HepG2 (cell line): ENCODE measurements at regions not wholly inside any gene's neighbourhood (a gene's known extent, or its start where the extent isn't known, plus 50 kb on each side); places are given as distances from the start of the nearest gene placed in this dataset.

Source experiments
- ATAC-seq: fragments of 200-7000 bp; cut with Tn5 transposase; 3 replicates; pipeline ENCODE4 v1.9.1; 2020; ENCODE audit warnings: mild to moderate bottlenecking, moderate library complexity
- BruUV-seq: library from RNA; stranded (reverse); fragments of 400-500 nt; replicated peaks from 2 replicates; lab custom pipeline; 2021; lab: Mats Ljungman, UMichigan
- CTCF ChIA-PET: fragments of 300-600 bp; formaldehyde crosslinking; extraction: SDS; loops from one replicate; lab custom pipeline; 2021; ENCODE audit warnings: low total read pairs, inconsistent platforms, low intra/inter-chr PET ratio; lab: Yijun Ruan, JAX
- POLR2A ChIA-PET: fragments of 350-600 bp; sonication (Branson Sonifier 250); formaldehyde crosslinking; loops from one replicate; lab custom pipeline; 2020; ENCODE audit warnings: antibody characterized with exemption, inconsistent platforms; lab: Yijun Ruan, JAX
- DNase-seq: peaks from one replicate; pipeline ENCODE4 v3.0.0-alpha.2; 2015; ENCODE audit warnings: low spot score
- FAIRE-seq: peaks from 3 replicates; lab custom pipeline; 2011; peaks lifted over from hg19 to GRCh38; lab: Jason Lieb, UNC
- H2AFZ ChIP-seq: one replicate; pipeline ENCODE4 v1.6.1; 2011; ENCODE audit warnings: low read length, inconsistent platforms
- H3K27ac ChIP-seq: fragments of 300-600 bp; 3 replicates; pipeline ENCODE4 v1.8.0; 2011; ENCODE audit warnings: mixed run types, mild to moderate bottlenecking, mixed read lengths, low read length, inconsistent platforms; ENCODE audit not compliant: insufficient read depth; ENCODE audit errors: extremely low read length
- H3K27me3 ChIP-seq, 2 experiments: fragments of 200-600 bp in 1 of 2; 2 replicates in 1 of 2; 3 replicates in 1 of 2; pipeline versions ENCODE4 v1.6.0 to v1.8.0; 2011; ENCODE audit warnings: low read length in 2 of 2, mild to moderate bottlenecking in 2 of 2, moderate library complexity in 2 of 2, inconsistent platforms in 1 of 2; ENCODE audit not compliant: insufficient read depth in 2 of 2, control insufficient read depth in 1 of 2
- H3K36me3 ChIP-seq, 2 experiments: fragments of 200-600 bp in 1 of 2; replicated peaks in 1 of 2; 2 replicates in 1 of 2; 3 replicates in 1 of 2; pipeline versions ENCODE4 v1.5.1 to v1.8.0; 2011; ENCODE audit warnings: low read length in 2 of 2, inconsistent platforms in 1 of 2; ENCODE audit not compliant: insufficient read depth in 2 of 2, control insufficient read depth in 1 of 2
- H3K4me1 ChIP-seq: 2 replicates; pipeline ENCODE4 v1.5.1; 2012; ENCODE audit warnings: low read length, inconsistent platforms; ENCODE audit not compliant: insufficient read depth
- H3K4me2 ChIP-seq: 2 replicates; pipeline ENCODE4 v1.6.0; 2011; ENCODE audit warnings: low read depth, low read length, inconsistent platforms
- H3K4me3 ChIP-seq, 3 experiments: fragments of 200-600 bp in 1 of 3; sonication (generic), shearing (Covaris generic) in 1 of 3; replicated peaks in 1 of 3; 2 replicates each; pipeline ENCODE4 v1.5.1; 2011 to 2016; ENCODE audit warnings: low read length in 3 of 3, inconsistent platforms in 2 of 3, low read depth in 2 of 3, mild to moderate bottlenecking in 2 of 3, control low read depth in 1 of 3, mixed read lengths in 1 of 3; ENCODE audit not compliant: insufficient read depth in 1 of 3
- H3K79me2 ChIP-seq: one replicate; pipeline ENCODE4 v1.6.1; 2011; ENCODE audit warnings: low read length, inconsistent platforms; ENCODE audit not compliant: insufficient read depth
- H3K9ac ChIP-seq: 2 replicates; pipeline ENCODE4 v1.6.0; 2011; ENCODE audit warnings: mild to moderate bottlenecking, low read depth, low read length, inconsistent platforms; ENCODE audit not compliant: insufficient read depth
- H3K9me3 ChIP-seq: 2 replicates; pipeline ENCODE4 v1.5.1; 2012; ENCODE audit warnings: mild to moderate bottlenecking, low read length
- H4K20me1 ChIP-seq: 2 replicates; pipeline ENCODE4 v1.6.0; 2011; ENCODE audit warnings: inconsistent platforms, mild to moderate bottlenecking, low read length, moderate library complexity; ENCODE audit not compliant: insufficient read depth
- CC2D1A ChIP-seq: sonication (generic); formaldehyde crosslinking; IDR thresholded peaks from 2 replicates; pipeline ENCODE4 v1.8.1; 2023; ENCODE audit warnings: mild to moderate bottlenecking, missing genetic modification reagents
- POLR2G ChIP-seq: fragments of 200-400 bp; formaldehyde crosslinking; IDR thresholded peaks from 2 replicates; pipeline ENCODE4 v1.6.1; 2018; ENCODE audit warnings: mild to moderate bottlenecking, low read depth, low read length, moderate library complexity
- RFXANK ChIP-seq: IDR thresholded peaks from 2 replicates; pipeline ENCODE4 v1.6.1; 2016
- TCF7 ChIP-seq: sonication (generic); IDR thresholded peaks from 2 replicates; pipeline ENCODE4 v1.6.1; 2016; ENCODE audit warnings: antibody characterized with exemption, low read depth
- ZBTB49 ChIP-seq: sonication (generic); formaldehyde crosslinking; IDR thresholded peaks from 2 replicates; pipeline ENCODE4 v1.4.0; 2020; ENCODE audit warnings: missing genetic modification reagents, borderline replicate concordance
- ZBTB7A ChIP-seq: sonication (generic); formaldehyde crosslinking; IDR thresholded peaks from 2 replicates; pipeline ENCODE4 v1.8.0; 2022; ENCODE audit warnings: mild to moderate bottlenecking, missing genetic modification reagents
- ZKSCAN1 ChIP-seq: fragments of 150-350 bp; IDR thresholded peaks from 2 replicates; pipeline ENCODE4 v1.6.1; 2014; ENCODE audit warnings: low read length
- ZNF253 ChIP-seq: sonication (generic); formaldehyde crosslinking; IDR thresholded peaks from 2 replicates; pipeline ENCODE4 v1.8.0; 2022; ENCODE audit warnings: mild to moderate bottlenecking, missing genetic modification reagents, borderline replicate concordance
- ZNF367 ChIP-seq: sonication (generic); formaldehyde crosslinking; IDR thresholded peaks from 2 replicates; pipeline ENCODE4 v1.4.0; 2020; ENCODE audit warnings: missing genetic modification reagents, borderline replicate concordance
- ZNF383 ChIP-seq: sonication (generic); formaldehyde crosslinking; IDR thresholded peaks from 2 replicates; pipeline ENCODE4 v1.4.0; 2020; ENCODE audit warnings: missing genetic modification reagents, mild to moderate bottlenecking, borderline replicate concordance
- ZNF414 ChIP-seq: sonication (generic); formaldehyde crosslinking; IDR thresholded peaks from 2 replicates; pipeline ENCODE4 v1.5.0; 2020; ENCODE audit warnings: missing genetic modification reagents
- ZNF510 ChIP-seq: sonication (generic); formaldehyde crosslinking; IDR thresholded peaks from 2 replicates; pipeline ENCODE4 v1.4.0; 2020; ENCODE audit warnings: low read depth, mild to moderate bottlenecking, missing genetic modification reagents
- ZNF672 ChIP-seq: sonication (generic); formaldehyde crosslinking; IDR thresholded peaks from 2 replicates; pipeline ENCODE4 v1.8.1; 2022; ENCODE audit warnings: missing genetic modification reagents
- ZNF776 ChIP-seq: sonication (generic); formaldehyde crosslinking; IDR thresholded peaks from 2 replicates; pipeline ENCODE4 v1.4.0; 2020; ENCODE audit warnings: mild to moderate bottlenecking, missing genetic modification reagents
- ZNF792 ChIP-seq: IDR thresholded peaks from 2 replicates; pipeline ENCODE4 v1.6.1; 2016
- WGBS: methylation state at CpG from one replicate; pipeline ENCODE4 v1.1.6; 2017; ENCODE audit warnings: low lambda C conversion rate; 5-methylcytosine and 5-hydroxymethylcytosine counted together
- in situ Hi-C: cut with HindIII; loops from 2 replicates; pipeline ENCODE4 v1.10.0; 2017; ENCODE audit warnings: low pct_unique_long_range_greater_than_20kb; ENCODE audit not compliant: extremely low pct_ligation_motif_present
- intact Hi-C: fragments of 100-400 bp; cut with micrococcal nuclease; formaldehyde crosslinking; loops from one replicate; pipeline ENCODE4 v1.10.0; 2022; ENCODE audit not compliant: unreplicated experiment
- TF ChIP-seq, protein P1 (sequence below): sonication (generic); IDR thresholded peaks from 2 replicates; pipeline ENCODE4 v1.6.1; 2016; ENCODE audit warnings: low read depth, borderline replicate concordance
- TF ChIP-seq, protein P2 (sequence below): sonication (generic); formaldehyde crosslinking; IDR thresholded peaks from 2 replicates; pipeline ENCODE4 v1.5.0; 2020; ENCODE audit warnings: missing genetic modification reagents
- TF ChIP-seq, protein P3 (sequence below): sonication (generic); formaldehyde crosslinking; conservative IDR thresholded peaks from 2 replicates; pipeline ENCODE4 v1.8.0; 2022; ENCODE audit warnings: mild to moderate bottlenecking, moderate library complexity, missing genetic modification reagents
- TF ChIP-seq, protein P4 (sequence below): sonication (generic); formaldehyde crosslinking; IDR thresholded peaks from 2 replicates; pipeline ENCODE4 v1.5.1; 2020; ENCODE audit warnings: mild to moderate bottlenecking, missing genetic modification reagents, borderline replicate concordance

- intact Hi-C loops (no loop called here), in situ Hi-C loops (no loop called here)
- ChIA-PET CTCF (no interaction called here), POLR2A (no interaction called here)
- H2AFZ ChIP-seq, result no peak overlapping the region
- TF ChIP-seq, protein P1, sequence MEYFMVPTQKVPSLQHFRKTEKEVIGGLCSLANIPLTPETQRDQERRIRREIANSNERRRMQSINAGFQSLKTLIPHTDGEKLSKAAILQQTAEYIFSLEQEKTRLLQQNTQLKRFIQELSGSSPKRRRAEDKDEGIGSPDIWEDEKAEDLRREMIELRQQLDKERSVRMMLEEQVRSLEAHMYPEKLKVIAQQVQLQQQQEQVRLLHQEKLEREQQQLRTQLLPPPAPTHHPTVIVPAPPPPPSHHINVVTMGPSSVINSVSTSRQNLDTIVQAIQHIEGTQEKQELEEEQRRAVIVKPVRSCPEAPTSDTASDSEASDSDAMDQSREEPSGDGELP, result no peak
- TF ChIP-seq ZBTB7A (no peak), ZBTB49 (CRISPR knock-in tag) (no peak), ZNF383 (CRISPR knock-in tag) (no peak), POLR2G (no peak), ZNF510 (no peak), CC2D1A (no peak), ZNF367 (CRISPR knock-in tag) (no peak), ZNF253 (CRISPR knock-in tag) (no peak), ZNF414 (CRISPR knock-in tag) (no peak), RFXANK (no peak), ZKSCAN1 (no peak), TCF7 (no peak), ZNF672 (CRISPR knock-in tag) (no peak), ZNF792 (CRISPR knock-in tag) (no peak), ZNF776 (no peak)
- TF ChIP-seq, protein P2, sequence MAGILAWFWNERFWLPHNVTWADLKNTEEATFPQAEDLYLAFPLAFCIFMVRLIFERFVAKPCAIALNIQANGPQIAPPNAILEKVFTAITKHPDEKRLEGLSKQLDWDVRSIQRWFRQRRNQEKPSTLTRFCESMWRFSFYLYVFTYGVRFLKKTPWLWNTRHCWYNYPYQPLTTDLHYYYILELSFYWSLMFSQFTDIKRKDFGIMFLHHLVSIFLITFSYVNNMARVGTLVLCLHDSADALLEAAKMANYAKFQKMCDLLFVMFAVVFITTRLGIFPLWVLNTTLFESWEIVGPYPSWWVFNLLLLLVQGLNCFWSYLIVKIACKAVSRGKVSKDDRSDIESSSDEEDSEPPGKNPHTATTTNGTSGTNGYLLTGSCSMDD (CRISPR knock-in tag), result no peak
- TF ChIP-seq, protein P3, sequence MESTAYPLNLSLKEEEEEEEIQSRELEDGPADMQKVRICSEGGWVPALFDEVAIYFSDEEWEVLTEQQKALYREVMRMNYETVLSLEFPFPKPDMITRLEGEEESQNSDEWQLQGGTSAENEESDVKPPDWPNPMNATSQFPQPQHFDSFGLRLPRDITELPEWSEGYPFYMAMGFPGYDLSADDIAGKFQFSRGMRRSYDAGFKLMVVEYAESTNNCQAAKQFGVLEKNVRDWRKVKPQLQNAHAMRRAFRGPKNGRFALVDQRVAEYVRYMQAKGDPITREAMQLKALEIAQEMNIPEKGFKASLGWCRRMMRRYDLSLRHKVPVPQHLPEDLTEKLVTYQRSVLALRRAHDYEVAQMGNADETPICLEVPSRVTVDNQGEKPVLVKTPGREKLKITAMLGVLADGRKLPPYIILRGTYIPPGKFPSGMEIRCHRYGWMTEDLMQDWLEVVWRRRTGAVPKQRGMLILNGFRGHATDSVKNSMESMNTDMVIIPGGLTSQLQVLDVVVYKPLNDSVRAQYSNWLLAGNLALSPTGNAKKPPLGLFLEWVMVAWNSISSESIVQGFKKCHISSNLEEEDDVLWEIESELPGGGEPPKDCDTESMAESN, result no peak
- TF ChIP-seq, protein P4, sequence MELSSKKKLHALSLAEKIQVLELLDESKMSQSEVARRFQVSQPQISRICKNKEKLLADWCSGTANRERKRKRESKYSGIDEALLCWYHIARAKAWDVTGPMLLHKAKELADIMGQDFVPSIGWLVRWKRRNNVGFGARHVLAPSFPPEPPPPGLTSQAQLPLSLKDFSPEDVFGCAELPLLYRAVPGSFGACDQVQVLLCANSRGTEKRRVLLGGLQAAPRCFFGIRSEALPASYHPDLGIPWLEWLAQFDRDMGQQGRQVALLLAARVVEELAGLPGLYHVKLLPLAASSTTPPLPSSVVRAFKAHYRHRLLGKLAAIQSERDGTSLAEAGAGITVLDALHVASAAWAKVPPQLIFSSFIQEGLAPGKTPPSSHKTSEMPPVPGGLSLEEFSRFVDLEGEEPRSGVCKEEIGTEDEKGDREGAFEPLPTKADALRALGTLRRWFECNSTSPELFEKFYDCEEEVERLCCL (CRISPR knock-in tag), result no peak
- no peak overlapping the region for H3K9ac ChIP-seq
- FAIRE-seq, result no peak
- BruUV-seq, result no TSS peak
- H3K4me3 ChIP-seq, result no peak overlapping the region
- no peaks in the 10 kb centered on the region for H3K79me2 ChIP-seq
- no peaks in the 10 kb centered on the region for H3K27me3 ChIP-seq
- no peak overlapping the region for H3K4me2 ChIP-seq
- 43% methylated on average over 3 of the region's 3 CpGs for WGBS
- ATAC-seq, result no peak
- no peak overlapping the region for H3K27ac ChIP-seq
- H3K4me1 ChIP-seq, result no peaks in the 10 kb centered on the region
- no peaks in the 10 kb centered on the region for H4K20me1 ChIP-seq
- no peaks in the 10 kb centered on the region for H3K36me3 ChIP-seq
- H3K9me3 ChIP-seq, result no peaks in the 10 kb centered on the region
- no peak for DNase-seq
Observed at GRCh38 chr12:17595111-17595510, 494.9 kb downstream of the RERGL start.
